Brain microvascular endothelial cell (primary cell): ENCODE measurements at regions not wholly inside any gene's neighbourhood (a gene's known extent, or its start where the extent isn't known, plus 50 kb on each side); places are given as distances from the start of the nearest gene placed in this dataset.

Experiments used
- DNase-seq: peaks from one replicate; pipeline ENCODE4 v3.0.0-alpha.2; 2020
- H3K27ac ChIP-seq: fragments of 250-450 bp; sonication (Bioruptor Pico); 2 replicates; pipeline ENCODE4 v1.5.1; 2020; ENCODE audit warnings: mild to moderate bottlenecking, moderate library complexity
- H3K27me3 ChIP-seq: fragments of 250-450 bp; sonication (Bioruptor Pico); replicated peaks from 2 replicates; pipeline ENCODE4 v1.5.1; 2020; ENCODE audit warnings: mild to moderate bottlenecking
- H3K36me3 ChIP-seq: fragments of 250-450 bp; sonication (Bioruptor Pico); replicated peaks from 2 replicates; pipeline ENCODE4 v1.5.1; 2020; ENCODE audit warnings: mild to moderate bottlenecking
- H3K4me3 ChIP-seq: 2 replicates; pipeline ENCODE4 v1.5.1; 2011; ENCODE audit warnings: low read depth, mild to moderate bottlenecking, control low read depth, low read length, moderate library complexity
- in situ Hi-C: cut with HindIII; loops from 2 replicates; pipeline ENCODE4 v1.10.0; 2017; ENCODE audit warnings: low sequenced_read_pairs, low pct_ligation_motif_present
- TF ChIP-seq, protein P1 (sequence below): IDR thresholded peaks from 2 replicates; pipeline ENCODE4 v1.5.1; 2011; ENCODE audit warnings: low read depth, mild to moderate bottlenecking, moderate library complexity, low read length, control low read depth, inconsistent platforms; ENCODE audit errors: missing control alignments

DNA sequence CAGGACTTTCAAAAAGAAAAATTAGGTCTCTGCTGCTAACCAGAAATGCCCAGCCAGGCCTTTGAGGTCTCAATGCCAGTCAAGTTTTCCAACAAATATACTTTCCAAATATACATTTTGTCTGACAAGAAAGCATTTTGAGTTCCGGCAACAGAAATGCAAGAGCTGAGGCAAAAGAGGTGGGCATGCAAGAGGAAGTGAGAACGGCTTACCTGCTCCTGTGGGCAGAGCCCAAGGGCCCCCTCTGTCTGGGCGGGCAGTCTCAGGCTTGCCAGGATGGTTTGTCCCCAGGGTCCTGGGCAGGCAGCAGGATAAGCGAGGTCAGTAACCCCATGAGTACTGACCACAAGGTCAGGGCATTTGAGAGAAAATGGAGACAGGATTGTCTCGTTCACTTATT lies 136.1 kb upstream of the TOPAZ1 start:
- Histone ChIP-seq H3K27ac (no peak overlapping the region), H3K4me3 (no peak overlapping the region), H3K36me3 (no peaks in the 10 kb centered on the region), H3K27me3 (no peaks in the 10 kb centered on the region)
- in situ Hi-C loops = no loop called here
- TF ChIP-seq, protein P1, sequence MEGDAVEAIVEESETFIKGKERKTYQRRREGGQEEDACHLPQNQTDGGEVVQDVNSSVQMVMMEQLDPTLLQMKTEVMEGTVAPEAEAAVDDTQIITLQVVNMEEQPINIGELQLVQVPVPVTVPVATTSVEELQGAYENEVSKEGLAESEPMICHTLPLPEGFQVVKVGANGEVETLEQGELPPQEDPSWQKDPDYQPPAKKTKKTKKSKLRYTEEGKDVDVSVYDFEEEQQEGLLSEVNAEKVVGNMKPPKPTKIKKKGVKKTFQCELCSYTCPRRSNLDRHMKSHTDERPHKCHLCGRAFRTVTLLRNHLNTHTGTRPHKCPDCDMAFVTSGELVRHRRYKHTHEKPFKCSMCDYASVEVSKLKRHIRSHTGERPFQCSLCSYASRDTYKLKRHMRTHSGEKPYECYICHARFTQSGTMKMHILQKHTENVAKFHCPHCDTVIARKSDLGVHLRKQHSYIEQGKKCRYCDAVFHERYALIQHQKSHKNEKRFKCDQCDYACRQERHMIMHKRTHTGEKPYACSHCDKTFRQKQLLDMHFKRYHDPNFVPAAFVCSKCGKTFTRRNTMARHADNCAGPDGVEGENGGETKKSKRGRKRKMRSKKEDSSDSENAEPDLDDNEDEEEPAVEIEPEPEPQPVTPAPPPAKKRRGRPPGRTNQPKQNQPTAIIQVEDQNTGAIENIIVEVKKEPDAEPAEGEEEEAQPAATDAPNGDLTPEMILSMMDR = no peak
- DNase-seq = no peak

DNA sequence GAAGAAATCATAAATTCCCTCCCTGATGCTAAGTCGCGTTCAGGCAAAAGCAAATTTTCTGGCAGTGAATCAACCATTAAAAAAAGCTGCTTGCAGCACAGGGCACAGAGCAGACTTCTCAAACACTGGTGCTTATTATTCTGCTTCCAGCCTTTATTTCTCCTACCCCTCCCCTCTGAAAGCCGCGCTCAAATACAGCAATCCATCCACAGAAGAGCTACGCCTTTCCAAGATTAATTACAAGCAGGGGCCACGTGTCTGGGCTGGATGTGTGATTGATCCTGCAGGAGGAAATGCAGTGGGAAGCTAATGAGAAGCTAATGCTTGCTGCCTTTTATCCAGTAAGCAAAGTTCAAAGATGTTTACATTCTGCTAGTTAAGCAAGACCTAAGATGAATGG lies 134.9 kb upstream of the TOPAZ1 start:
- TF ChIP-seq, protein P1 = no peak
- Histone ChIP-seq H3K36me3 (no peaks in the 10 kb centered on the region), H3K27me3 (no peaks in the 10 kb centered on the region), H3K4me3 (no peak overlapping the region), H3K27ac (no peak overlapping the region)
- in situ Hi-C loops = no loop called here
- DNase-seq = no peak

DNA sequence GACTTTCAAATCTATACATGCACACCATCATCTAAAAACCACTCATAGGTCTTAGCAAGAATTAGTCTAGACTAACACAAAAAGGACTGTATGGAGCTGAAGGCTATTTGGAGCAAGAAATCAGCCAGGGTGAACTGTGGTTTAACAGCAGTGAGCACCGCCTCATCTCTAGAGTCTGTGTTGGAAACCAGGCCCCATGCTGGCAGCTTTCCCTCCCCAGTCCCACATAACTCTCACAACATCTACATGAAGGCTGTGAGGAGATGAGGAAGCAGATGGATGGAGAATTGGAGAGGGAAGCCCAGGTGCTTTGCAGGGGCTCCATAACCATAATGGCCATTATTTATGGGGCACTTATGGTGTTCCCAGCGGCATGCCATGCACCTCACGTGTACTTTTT lies 133.2 kb upstream of the TOPAZ1 start:
- H3K27me3 ChIP-seq = no peaks in the 10 kb centered on the region
- TF ChIP-seq, protein P1 = no peak
- H3K27ac ChIP-seq = no peak overlapping the region
- no peak for DNase-seq
- in situ Hi-C loops = no loop called here
- H3K36me3 ChIP-seq = no peaks in the 10 kb centered on the region
- H3K4me3 ChIP-seq = no peak overlapping the region

DNA sequence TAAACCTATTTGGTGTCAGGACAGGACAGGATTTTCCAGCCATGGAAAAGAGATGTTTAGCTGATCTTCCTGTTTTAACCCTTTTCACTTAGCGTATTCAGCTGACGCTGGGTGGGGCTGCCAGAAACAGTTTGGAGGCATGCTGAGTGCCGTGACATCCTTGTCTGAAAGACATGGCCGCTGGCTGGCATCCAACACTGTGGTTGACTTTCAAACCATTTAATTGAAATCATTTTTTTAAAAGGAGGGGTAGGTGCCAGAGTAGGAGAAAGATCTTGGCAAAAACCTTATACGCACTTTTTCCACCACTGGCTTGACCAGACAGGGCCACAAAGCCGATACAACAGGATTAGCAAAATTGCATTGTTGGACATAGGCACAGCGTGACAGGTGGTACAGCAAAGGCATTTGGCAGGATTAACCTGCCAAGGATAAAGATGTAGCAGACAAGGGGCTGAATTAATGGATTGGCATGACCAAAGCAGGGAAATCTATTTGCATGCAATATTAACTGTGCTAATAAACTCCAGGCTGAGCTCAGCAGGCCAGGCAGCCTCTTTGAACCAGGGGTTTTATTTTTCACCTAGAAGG lies 131.8 kb upstream of the TOPAZ1 start:
- no peaks in the 10 kb centered on the region for H3K27me3 ChIP-seq
- in situ Hi-C loops = no loop called here
- DNase-seq = no peak
- TF ChIP-seq, protein P1 = no peak
- no peak overlapping the region for H3K27ac ChIP-seq
- no peaks in the 10 kb centered on the region for H3K36me3 ChIP-seq
- H3K4me3 ChIP-seq = no peak overlapping the region

DNA sequence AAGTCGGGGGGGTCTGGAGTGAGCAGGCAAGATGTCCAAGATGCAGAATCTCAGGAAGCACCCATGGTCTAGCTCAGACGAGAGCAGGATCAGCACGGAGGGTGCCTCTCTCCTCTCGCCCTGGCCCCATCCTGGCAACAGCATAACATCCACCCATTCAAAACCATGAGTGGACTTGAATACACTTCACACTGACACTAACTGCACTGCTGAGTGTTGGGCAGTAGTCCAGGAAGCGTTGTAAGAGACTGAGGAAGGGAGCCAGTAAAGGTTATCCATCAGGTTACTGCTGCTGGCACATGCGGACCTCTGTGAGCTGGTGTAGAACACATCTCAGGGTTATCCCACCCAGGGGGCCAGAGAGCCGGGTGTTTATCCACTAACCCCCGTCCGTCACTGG lies 131.0 kb upstream of the TOPAZ1 start:
- H3K4me3 ChIP-seq = no peak overlapping the region
- H3K27me3 ChIP-seq = no peaks in the 10 kb centered on the region
- no peak overlapping the region for H3K27ac ChIP-seq
- in situ Hi-C loops = no loop called here
- no peaks in the 10 kb centered on the region for H3K36me3 ChIP-seq
- TF ChIP-seq, protein P1 = no peak
- no peak for DNase-seq

DNA sequence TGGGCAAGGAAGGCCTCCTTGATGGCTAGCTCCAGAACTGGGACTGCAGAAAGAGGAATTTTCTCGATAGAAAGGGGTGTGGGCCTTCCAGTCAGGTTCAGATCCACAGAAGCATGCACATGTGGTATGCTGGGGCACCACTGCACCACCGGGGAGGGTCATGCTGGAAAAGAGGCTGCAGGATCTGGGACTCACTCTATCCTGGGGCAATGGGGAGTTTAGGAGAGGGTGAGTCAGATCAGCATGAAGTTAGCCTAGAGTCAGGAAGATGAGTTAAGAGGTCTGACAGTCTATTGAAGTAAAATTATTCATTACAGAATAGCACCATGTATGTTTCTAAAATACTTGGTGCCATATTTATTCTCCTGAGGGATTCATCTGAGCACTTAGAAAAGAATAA lies 130.2 kb upstream of the TOPAZ1 start:
- Histone ChIP-seq H3K36me3 (no peaks in the 10 kb centered on the region), H3K27ac (no peak overlapping the region), H3K27me3 (no peaks in the 10 kb centered on the region), H3K4me3 (no peak overlapping the region)
- TF ChIP-seq, protein P1 = no peak
- in situ Hi-C loops = no loop called here
- DNase-seq = no peak
